ENCODE measurements at regions not wholly inside any gene's neighbourhood (a gene's known extent, or its start where the extent isn't known, plus 50 kb on each side); places are given as distances from the start of the nearest gene placed in this dataset.

DNA sequence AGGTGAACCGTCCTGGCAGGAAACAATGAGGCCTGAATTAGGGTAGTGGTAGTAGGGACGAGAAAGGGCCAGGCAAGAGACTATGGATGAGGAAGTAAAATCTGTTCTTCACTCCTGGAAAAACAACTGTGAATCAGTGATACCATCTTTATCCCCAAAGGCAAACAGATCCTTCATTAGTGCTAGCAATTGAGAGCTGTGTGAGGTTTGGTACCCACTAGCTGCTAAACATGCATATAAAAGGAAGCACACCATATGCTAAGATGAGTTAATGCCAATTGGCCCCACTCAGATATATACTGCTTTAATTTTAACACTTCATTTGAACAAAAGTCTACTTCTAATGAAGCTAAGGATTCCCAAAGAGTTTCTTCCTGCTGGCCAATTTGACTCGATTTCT lies 244.8 kb upstream of the NR4A3 start:
- Histone ChIP-seq H3K4me1 (replicated peaks in 1 of 4; ENCODE audit: control insufficient read depth in 3 of 4, insufficient read depth in 4 of 4, low read length in 3 of 4) (no peaks in the 10 kb centered on the region), H3K56ac (replicated peaks; ENCODE audit: insufficient read length, low read depth, low read length) (no peak overlapping the region), H4K8ac (ENCODE audit: extremely low read depth, insufficient read depth, low read length) (no peak overlapping the region), H3K27ac (ENCODE audit: low read depth, low read length) (no peak overlapping the region), H3K18ac (ENCODE audit: extremely low read depth, low read length) (no peak overlapping the region), H2BK12ac (ENCODE audit: low read depth, low read length) (no peak overlapping the region), H3K23me2 (ENCODE audit: low read depth, low read length) (no peaks in the 10 kb centered on the region), H2AK5ac (ENCODE audit: low read depth, low read length) (no peak overlapping the region), H2BK15ac (ENCODE audit: low read length) (no peak overlapping the region), H3K23ac (ENCODE audit: insufficient read length) (no peak overlapping the region), H3K14ac (ENCODE audit: insufficient read length) (no peak overlapping the region), H3K4me3 (ENCODE audit: extremely low read depth in 1 of 4, insufficient read depth in 2 of 4, low read depth in 3 of 4, low read length in 4 of 4) (no peak overlapping the region), H3K4me2 (ENCODE audit: insufficient read depth in 1 of 2, low read depth in 2 of 2, low read length in 2 of 2) (no peak overlapping the region), H3K79me2 (ENCODE audit: control insufficient read depth in 1 of 2, insufficient read depth in 2 of 2, low read length in 2 of 2) (no peaks in the 10 kb centered on the region), H3K4ac (replicated peaks; ENCODE audit: insufficient read length, low read depth, low read length) (no peak overlapping the region), H4K91ac (replicated peaks; ENCODE audit: insufficient read length, low read length) (no peak overlapping the region), H2BK20ac (ENCODE audit: low read length) (no peak overlapping the region), H3K9ac (replicated peaks in 1 of 4; ENCODE audit: extremely low read depth in 1 of 4, low read depth in 3 of 4, low read length in 3 of 4) (no peak overlapping the region), H3K9me3 (ENCODE audit: insufficient read depth in 2 of 2, low read depth in 1 of 2, low read length in 1 of 2) (no peaks in the 10 kb centered on the region), H4K5ac (ENCODE audit: insufficient read length, low read depth, low read length) (no peak overlapping the region), H4K20me1 (replicated peaks in 1 of 2; ENCODE audit: control insufficient read depth in 1 of 2, insufficient read depth in 2 of 2, low read length in 2 of 2) (no peaks in the 10 kb centered on the region), H3K36me3 (ENCODE audit: control insufficient read depth in 2 of 4, insufficient read depth in 4 of 4, low read length in 3 of 4) (no peaks in the 10 kb centered on the region), H2BK120ac (replicated peaks; ENCODE audit: low read depth, low read length) (no peak overlapping the region), H2BK5ac (ENCODE audit: low read depth, low read length) (no peak overlapping the region), H3K79me1 (ENCODE audit: low read depth, low read length) (no peaks in the 10 kb centered on the region), H3K27me3 (replicated peaks in 1 of 4; ENCODE audit: control insufficient read depth in 3 of 4, extremely low read depth in 1 of 4, insufficient read depth in 3 of 4, low read length in 3 of 4) (no peaks in the 10 kb centered on the region), H2AFZ (ENCODE audit: low read length) (peak overlapping the region; percentile 6; the same call in 1 of the 2 replicates)
- no peak for DNase-seq (ENCODE audit: low read depth in 1 of 2, low spot score in 2 of 2)
- TF ChIP-seq GTF2F1 (IDR thresholded peaks at IDR 0.05; ENCODE audit: borderline replicate concordance, low read depth, low read length) = no peak
- TF ChIP-seq RXRA (IDR thresholded peaks at IDR 0.05; ENCODE audit: insufficient read depth, low read depth, low read length) = no peak
- TF ChIP-seq, protein P1, sequence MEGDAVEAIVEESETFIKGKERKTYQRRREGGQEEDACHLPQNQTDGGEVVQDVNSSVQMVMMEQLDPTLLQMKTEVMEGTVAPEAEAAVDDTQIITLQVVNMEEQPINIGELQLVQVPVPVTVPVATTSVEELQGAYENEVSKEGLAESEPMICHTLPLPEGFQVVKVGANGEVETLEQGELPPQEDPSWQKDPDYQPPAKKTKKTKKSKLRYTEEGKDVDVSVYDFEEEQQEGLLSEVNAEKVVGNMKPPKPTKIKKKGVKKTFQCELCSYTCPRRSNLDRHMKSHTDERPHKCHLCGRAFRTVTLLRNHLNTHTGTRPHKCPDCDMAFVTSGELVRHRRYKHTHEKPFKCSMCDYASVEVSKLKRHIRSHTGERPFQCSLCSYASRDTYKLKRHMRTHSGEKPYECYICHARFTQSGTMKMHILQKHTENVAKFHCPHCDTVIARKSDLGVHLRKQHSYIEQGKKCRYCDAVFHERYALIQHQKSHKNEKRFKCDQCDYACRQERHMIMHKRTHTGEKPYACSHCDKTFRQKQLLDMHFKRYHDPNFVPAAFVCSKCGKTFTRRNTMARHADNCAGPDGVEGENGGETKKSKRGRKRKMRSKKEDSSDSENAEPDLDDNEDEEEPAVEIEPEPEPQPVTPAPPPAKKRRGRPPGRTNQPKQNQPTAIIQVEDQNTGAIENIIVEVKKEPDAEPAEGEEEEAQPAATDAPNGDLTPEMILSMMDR (IDR thresholded peaks at IDR 0.05; ENCODE audit: control extremely low read depth in 1 of 3, insufficient read depth in 1 of 3, low read depth in 1 of 3, low read length in 3 of 3) = no peak
- no peak for TF ChIP-seq RBBP5 (IDR thresholded peaks at IDR 0.05; ENCODE audit: borderline replicate concordance, low read depth, low read length)
- no peak for TF ChIP-seq YY1 (IDR thresholded peaks at IDR 0.05; ENCODE audit: low read depth, low read length)
- no peak for TF ChIP-seq ASH2L (IDR thresholded peaks at IDR 0.05; ENCODE audit: low read length)
- CTCF ChIA-PET (ENCODE audit: partially characterized antibody) = interaction anchor here (1.3 to 2.7 kb wide), 2 partner anchors 13 to 42 kb away, joined by 3 to 21 read pairs; no protein-coding TSS in a partner anchor
- WGBS, 2 experiments (ENCODE audit: extremely low coverage in 1 of 2, insufficient coverage in 1 of 2, insufficient read length in 1 of 2, insufficient replicate concordance in 2 of 2, low coverage in 1 of 2, low lambda C conversion rate in 2 of 2, missing lambda C conversion rate in 1 of 2) = 84% methylated on average over 3 of the region's 3 CpGs; no CpG with 5 or more reads in 1 of the 2 experiments
- POLR2A ChIA-PET (ENCODE audit: partially characterized antibody) = no interaction called here
- no peak for FAIRE-seq
